ENCODE measurements at regions not wholly inside any gene's neighbourhood (a gene's known extent, or its start where the extent isn't known, plus 50 kb on each side); places are given as distances from the start of the nearest gene placed in this dataset.

DNA sequence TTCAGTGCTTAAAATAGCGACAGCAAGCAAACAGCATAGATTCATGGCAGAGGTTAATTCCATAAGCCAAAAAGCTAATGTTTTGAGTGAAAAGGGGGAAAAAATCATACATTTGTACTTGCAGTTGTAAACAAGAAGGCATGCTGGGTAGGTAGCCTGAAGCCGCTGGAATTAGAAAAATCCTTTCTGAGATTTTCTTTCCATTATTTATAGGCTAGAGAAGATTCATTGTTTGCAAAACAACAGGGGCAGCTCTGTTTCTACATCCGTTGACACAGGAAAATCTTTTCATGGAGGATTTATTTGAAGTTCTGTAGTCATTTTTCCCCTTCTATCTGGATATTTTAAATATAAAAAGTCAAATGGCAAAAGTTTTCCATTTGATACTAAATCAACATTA lies 843.9 kb downstream of the QKI start:
- Mint-ChIP-seq H3K4me1 (peaks cover 6 to 17% of the 10 kb centered on the region in 2 experiments), H3K27me3 (ENCODE audit: low read depth) (no peaks in the 10 kb centered on the region), H3K36me3 (ENCODE audit: insufficient read depth in 1 of 3, low read depth in 3 of 3) (peaks cover 0 to 3% (median 0%) of the 10 kb centered on the region in 3 experiments; a peak in 2 of 7 replicates), H3K4me3 (no peak overlapping the region), H3K27ac (no peak overlapping the region; a peak in 1 of 7 replicates), H3K9me3 (peaks cover 0 to 9% of the 10 kb centered on the region in 2 experiments; a peak in 2 of 5 replicates)
- Histone ChIP-seq H3K27ac (ENCODE audit: insufficient read length, low read depth, low read length) (no peak overlapping the region), H2BK5ac (ENCODE audit: insufficient read length, low read length) (no peak overlapping the region), H2AFZ (ENCODE audit: low read length) (no peak overlapping the region), H3K4me2 (ENCODE audit: insufficient read depth, insufficient read length, low read length) (no peak overlapping the region), H3K4me1 (ENCODE audit: insufficient read depth, low read length) (no peaks in the 10 kb centered on the region), H2BK12ac (ENCODE audit: insufficient read length, low read depth, low read length) (no peak overlapping the region), H2BK20ac (ENCODE audit: low read depth, low read length, poor library complexity, severe bottlenecking) (no peak overlapping the region), H3K14ac (ENCODE audit: insufficient read depth, low read length) (no peak overlapping the region), H3K79me2 (ENCODE audit: insufficient read depth, low read length) (no peaks in the 10 kb centered on the region), H3K79me1 (ENCODE audit: insufficient read depth, low read depth, low read length, poor library complexity, severe bottlenecking) (no peaks in the 10 kb centered on the region), H3K23ac (ENCODE audit: insufficient read length, low read depth, low read length) (no peak overlapping the region), H3K23me2 (ENCODE audit: insufficient read length, low read depth, low read length, poor library complexity, severe bottlenecking) (no peaks in the 10 kb centered on the region), H2BK120ac (ENCODE audit: low read depth, low read length, poor library complexity, severe bottlenecking) (no peak overlapping the region), H4K91ac (ENCODE audit: insufficient read length, low read depth, low read length) (no peak overlapping the region), H3K27me3 (ENCODE audit: insufficient read depth, low read length) (no peaks in the 10 kb centered on the region), H3K4ac (ENCODE audit: low read depth, low read length) (no peak overlapping the region), H3K18ac (ENCODE audit: insufficient read length, low read depth, low read length) (no peak overlapping the region), H4K20me1 (ENCODE audit: control insufficient read depth, insufficient read depth, insufficient read length) (no peaks in the 10 kb centered on the region), H2BK15ac (ENCODE audit: low read depth, low read length) (no peak overlapping the region), H3T11ph (ENCODE audit: low read length) (no peak overlapping the region), H4K5ac (ENCODE audit: insufficient read length, low read depth, low read length) (no peak overlapping the region), H3K9ac (ENCODE audit: extremely low read depth, insufficient read length, low read length) (no peak overlapping the region), H3K9me3 (ENCODE audit: control insufficient read depth, low read depth, low read length) (no peaks in the 10 kb centered on the region), H4K8ac (replicated peaks; ENCODE audit: insufficient read length, low read depth, low read length) (no peak overlapping the region), H2AK5ac (ENCODE audit: insufficient read length, low read length) (no peak overlapping the region), H3K56ac (ENCODE audit: insufficient read length, low read depth, low read length) (no peak overlapping the region)
- WGBS (ENCODE audit: extremely low coverage, insufficient read length, low lambda C conversion rate): no CpG with 5 or more reads among the region's 3 CpGs
- DNase-seq: no peak
- TF ChIP-seq, protein P1, sequence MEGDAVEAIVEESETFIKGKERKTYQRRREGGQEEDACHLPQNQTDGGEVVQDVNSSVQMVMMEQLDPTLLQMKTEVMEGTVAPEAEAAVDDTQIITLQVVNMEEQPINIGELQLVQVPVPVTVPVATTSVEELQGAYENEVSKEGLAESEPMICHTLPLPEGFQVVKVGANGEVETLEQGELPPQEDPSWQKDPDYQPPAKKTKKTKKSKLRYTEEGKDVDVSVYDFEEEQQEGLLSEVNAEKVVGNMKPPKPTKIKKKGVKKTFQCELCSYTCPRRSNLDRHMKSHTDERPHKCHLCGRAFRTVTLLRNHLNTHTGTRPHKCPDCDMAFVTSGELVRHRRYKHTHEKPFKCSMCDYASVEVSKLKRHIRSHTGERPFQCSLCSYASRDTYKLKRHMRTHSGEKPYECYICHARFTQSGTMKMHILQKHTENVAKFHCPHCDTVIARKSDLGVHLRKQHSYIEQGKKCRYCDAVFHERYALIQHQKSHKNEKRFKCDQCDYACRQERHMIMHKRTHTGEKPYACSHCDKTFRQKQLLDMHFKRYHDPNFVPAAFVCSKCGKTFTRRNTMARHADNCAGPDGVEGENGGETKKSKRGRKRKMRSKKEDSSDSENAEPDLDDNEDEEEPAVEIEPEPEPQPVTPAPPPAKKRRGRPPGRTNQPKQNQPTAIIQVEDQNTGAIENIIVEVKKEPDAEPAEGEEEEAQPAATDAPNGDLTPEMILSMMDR (conservative IDR thresholded peaks at IDR 0.05): no peak

All from H9 (cell line).